ENCODE measurements at regions not wholly inside any gene's neighbourhood (a gene's known extent, or its start where the extent isn't known, plus 50 kb on each side); places are given as distances from the start of the nearest gene placed in this dataset.

DNA sequence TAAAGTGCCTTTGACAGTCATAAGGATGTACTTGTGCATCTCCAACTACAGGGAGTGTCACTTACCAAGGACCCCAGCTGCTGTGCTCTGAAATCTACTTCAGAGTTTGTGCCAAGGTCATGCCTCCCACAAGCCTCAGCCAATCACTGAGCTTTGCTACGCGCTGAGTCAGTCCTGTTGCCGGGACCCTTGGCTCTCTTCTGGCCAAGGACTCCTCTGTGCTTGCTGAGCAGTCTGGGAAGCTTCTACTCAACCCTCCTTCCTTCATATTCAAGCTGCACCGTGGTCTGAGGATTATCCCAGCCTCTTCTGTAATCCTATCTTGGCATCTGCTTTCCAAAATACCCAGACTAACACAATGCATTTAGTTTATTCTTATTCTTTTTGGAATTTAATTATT, 398.9 kb upstream of the FANCL start:
- DNase-seq (ENCODE audit: low spot score), result no peak
- no peak overlapping the region for H3K4me3 Mint-ChIP-seq
- no peaks in the 10 kb centered on the region for H3K4me1 Mint-ChIP-seq (ENCODE audit: low read depth in 2 of 2)
- no peaks in the 10 kb centered on the region for H3K36me3 Mint-ChIP-seq
- no peak overlapping the region for H3K27ac Mint-ChIP-seq
- ATAC-seq, result no peak
- H3K27me3 Mint-ChIP-seq, result no peaks in the 10 kb centered on the region
- no peaks in the 10 kb centered on the region for H3K9me3 Mint-ChIP-seq

DNA sequence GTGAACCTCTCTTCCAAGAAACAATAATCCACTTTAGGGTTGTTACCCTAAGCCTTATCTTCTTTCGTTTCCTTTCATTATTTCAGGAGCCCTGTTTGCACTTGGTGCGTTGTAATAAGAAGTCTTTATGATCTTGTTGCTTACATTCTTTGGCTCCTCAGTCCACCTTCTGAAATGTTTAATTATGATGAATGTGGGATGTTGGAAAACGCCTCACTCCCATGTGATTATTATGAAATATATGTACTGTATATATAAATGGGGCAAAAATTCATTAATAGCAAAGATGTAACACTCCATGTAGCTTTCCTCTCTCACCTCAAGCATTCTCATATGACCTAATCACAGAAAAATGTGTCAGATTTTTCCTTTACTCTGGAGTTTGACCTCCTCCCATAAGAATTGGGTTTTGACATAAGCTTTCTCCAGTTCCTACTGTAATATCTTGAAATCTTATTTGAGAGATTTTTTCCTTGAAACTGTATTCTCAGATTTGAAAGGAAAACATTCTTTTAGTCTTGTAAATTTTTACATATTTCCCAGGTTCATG, 397.2 kb upstream of the FANCL start:
- H3K9me3 Mint-ChIP-seq, result no peaks in the 10 kb centered on the region
- no peak for DNase-seq (ENCODE audit: low spot score)
- H3K27ac Mint-ChIP-seq, result no peak overlapping the region
- H3K36me3 Mint-ChIP-seq, result no peaks in the 10 kb centered on the region
- ATAC-seq, result no peak
- no peaks in the 10 kb centered on the region for H3K4me1 Mint-ChIP-seq (ENCODE audit: low read depth in 2 of 2)
- H3K27me3 Mint-ChIP-seq, result no peaks in the 10 kb centered on the region
- no peak overlapping the region for H3K4me3 Mint-ChIP-seq

DNA sequence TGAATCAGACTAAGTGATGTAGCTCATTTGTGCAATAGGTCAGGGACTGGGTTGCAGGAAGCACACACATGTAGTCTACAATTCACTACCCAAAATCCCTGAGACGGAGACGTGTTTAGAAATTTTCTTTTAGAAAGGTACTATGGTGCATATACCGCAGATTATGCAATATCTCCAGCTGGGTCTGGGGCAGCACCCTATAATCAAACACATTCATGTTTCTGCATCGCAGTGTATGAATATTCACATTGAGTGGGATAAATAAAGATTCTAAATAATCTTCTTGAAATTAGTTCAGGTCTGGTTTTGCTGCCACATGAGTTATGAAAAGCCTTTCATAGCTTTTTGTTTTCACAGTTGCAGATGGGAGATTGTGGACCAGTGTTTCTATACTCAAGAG, 395.7 kb upstream of the FANCL start:
- no peaks in the 10 kb centered on the region for H3K4me1 Mint-ChIP-seq (ENCODE audit: low read depth in 2 of 2)
- no peak for DNase-seq (ENCODE audit: low spot score)
- H3K9me3 Mint-ChIP-seq, result no peaks in the 10 kb centered on the region
- no peaks in the 10 kb centered on the region for H3K36me3 Mint-ChIP-seq
- peaks cover 0 to 2% of the 10 kb centered on the region in 2 donors for H3K27me3 Mint-ChIP-seq
- no peak overlapping the region for H3K27ac Mint-ChIP-seq
- no peak overlapping the region for H3K4me3 Mint-ChIP-seq
- no peak for ATAC-seq

DNA sequence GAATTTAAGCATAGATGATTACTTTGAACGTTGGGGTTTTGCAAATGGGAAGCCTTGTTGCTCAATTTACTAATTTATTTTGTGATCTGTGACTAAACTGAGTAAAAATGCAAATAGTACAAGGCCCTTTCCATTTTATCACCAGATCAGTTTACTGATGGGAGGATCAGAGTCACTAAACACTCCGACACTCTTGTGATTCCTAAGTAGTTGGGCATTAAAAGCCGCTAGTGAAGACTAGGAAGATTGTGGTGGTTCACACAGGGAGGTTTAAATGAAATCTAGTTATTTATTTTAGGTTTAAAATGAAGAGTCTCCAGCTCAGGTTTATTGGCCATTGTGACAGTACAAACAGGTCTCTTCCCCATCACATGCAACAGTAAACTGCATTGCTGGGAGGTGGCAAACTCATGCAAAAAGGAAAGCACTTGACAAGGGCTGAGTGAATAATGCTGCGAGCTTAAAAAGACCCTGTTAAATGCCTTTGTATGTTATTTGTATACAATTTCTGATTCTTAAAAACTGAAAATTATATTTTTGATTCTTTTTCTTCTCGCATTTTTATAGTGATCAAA, 394.8 kb upstream of the FANCL start:
- Mint-ChIP-seq H3K36me3 (no peaks in the 10 kb centered on the region), H3K4me1 (ENCODE audit: low read depth in 2 of 2) (no peaks in the 10 kb centered on the region), H3K27ac (no peak overlapping the region), H3K4me3 (no peak overlapping the region), H3K9me3 (no peaks in the 10 kb centered on the region), H3K27me3 (peaks cover 0 to 5% of the 10 kb centered on the region in 2 donors)
- no peak for ATAC-seq
- DNase-seq (ENCODE audit: low spot score), result no peak

DNA sequence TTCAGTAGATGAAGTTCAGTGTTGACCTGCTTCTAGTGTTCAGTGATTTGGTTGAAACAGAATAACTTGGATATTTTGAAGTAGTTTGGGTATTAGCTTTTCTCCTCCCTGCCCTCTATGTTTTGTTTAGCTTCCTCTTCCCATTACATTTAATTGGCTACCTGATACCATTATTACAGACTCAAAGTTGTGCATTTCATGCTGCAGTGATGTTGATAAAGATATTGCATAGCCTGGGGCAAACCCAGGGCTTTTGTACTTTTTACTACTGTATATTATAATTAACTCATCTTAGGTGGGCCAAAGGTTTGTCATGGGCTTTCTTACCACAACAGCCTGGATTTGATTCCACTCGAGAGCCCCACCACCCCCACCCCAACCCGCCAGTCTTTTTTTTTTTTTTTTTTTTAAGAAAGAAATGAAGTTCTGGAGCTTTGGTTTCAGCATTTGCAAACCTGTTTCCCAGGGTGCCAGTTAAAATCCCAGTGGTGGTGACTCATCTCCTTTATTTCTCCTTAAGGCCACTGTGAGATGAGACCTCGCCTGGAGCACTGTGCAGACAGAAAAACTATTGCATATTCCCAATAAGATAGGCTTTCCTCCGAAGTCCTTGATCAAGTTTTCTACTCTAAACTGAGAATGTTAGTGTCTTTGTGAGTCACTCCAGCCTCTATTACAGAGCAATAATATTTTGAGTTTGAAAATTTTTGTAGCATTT, 393.7 kb upstream of the FANCL start:
- Mint-ChIP-seq H3K9me3 (no peaks in the 10 kb centered on the region), H3K4me1 (ENCODE audit: low read depth in 2 of 2) (no peaks in the 10 kb centered on the region), H3K4me3 (no peak overlapping the region), H3K27ac (no peak overlapping the region), H3K27me3 (peaks cover 0 to 5% of the 10 kb centered on the region in 2 donors), H3K36me3 (no peaks in the 10 kb centered on the region)
- ATAC-seq, result no peak
- DNase-seq (ENCODE audit: low spot score), result no peak

DNA sequence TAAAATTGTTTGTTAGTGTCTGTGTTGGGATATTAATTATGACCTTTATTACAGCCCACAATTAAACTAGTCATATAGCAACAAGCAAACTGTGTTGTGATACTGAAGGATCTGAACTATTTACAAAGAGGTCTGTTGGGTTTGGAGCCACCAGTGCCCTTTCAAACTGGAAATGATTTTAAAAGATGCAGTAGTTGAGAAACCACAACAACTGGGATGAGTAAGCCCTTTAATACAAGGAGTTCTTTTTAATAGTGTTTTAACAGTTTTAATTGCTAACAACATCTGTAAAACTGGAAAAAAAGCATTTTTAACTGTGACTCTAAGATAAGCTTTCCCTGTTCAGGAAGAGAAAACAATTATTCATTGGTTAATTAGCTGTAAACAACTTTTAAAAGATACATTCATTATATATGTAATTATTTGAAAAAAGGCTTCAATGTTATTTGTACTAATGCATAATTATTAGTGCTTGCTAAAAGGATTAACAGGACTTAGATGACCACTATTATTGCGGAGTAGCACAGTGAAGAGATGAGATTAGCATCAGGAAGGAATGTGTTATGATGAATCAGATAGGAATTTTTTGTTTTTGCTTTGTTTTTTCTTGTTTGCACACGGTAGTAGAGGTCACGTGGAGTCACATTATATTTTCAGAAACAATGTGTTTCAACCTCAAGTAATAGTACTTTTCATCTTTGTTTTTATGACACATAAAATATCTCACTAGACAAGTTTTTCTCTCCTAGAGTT, 392.7 kb upstream of the FANCL start:
- H3K27me3 Mint-ChIP-seq, result peaks cover 2 to 5% of the 10 kb centered on the region in 2 donors
- no peaks in the 10 kb centered on the region for H3K9me3 Mint-ChIP-seq
- ATAC-seq (no peak), DNase-seq (ENCODE audit: low spot score) (no peak)
- H3K4me3 Mint-ChIP-seq, result no peak overlapping the region
- H3K36me3 Mint-ChIP-seq, result no peaks in the 10 kb centered on the region
- no peaks in the 10 kb centered on the region for H3K4me1 Mint-ChIP-seq (ENCODE audit: low read depth in 2 of 2)
- no peak overlapping the region for H3K27ac Mint-ChIP-seq

DNA sequence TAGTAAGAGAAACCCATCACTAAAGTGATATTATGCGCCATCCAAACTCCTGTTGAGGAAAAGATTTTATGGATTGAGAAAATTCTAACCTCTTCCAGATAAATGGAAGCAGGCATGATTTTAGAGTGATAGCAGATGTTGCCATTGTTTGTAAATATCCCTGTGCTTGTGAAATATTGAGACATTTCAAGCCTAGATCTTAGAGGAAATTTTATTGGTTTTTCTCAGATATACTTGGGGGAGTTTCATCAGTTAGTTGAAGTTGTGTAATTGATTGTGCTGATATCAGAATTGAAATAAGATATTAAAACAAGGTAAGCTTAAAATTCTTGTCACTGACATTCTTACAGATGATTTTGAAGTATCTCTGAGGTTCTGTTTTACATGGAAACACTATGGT, 390.9 kb upstream of the FANCL start:
- Mint-ChIP-seq H3K27ac (no peak overlapping the region), H3K4me1 (ENCODE audit: low read depth in 2 of 2) (no peaks in the 10 kb centered on the region), H3K4me3 (no peak overlapping the region), H3K27me3 (peaks cover 2 to 5% of the 10 kb centered on the region in 2 donors), H3K9me3 (no peaks in the 10 kb centered on the region), H3K36me3 (no peaks in the 10 kb centered on the region)
- DNase-seq (ENCODE audit: low spot score) (no peak), ATAC-seq (no peak)

DNA sequence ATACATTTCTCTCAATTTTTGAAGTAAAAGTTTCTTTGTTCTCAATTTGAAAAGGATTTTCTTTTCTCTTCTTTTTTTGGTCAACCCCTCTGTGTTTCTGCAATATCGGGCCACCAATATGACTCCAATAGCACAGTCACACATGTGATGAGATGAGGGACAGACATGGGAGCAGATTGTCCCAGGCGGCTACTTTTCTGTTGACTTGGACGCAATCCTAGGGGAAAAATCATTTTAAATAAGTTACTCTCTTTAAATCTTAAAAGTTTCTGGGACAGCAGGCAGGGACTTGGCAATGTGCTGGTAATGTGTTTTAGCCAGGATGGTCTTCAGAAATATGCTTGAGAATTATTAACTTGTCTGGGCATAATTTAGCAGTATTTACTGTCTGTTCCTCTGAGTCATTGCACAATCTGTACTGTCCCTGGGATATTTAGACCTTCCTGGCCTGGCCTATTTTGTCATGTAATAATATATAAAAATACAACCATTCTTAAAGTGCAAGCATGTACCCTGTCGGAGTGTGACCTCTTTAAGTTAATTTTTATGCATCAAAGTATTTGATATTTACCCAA, 388.5 kb upstream of the FANCL start:
- no peak for ATAC-seq
- no peak for DNase-seq (ENCODE audit: low spot score)
- Mint-ChIP-seq H3K27ac (no peak overlapping the region), H3K4me3 (no peak overlapping the region), H3K4me1 (ENCODE audit: low read depth in 2 of 2) (no peaks in the 10 kb centered on the region), H3K27me3 (peaks cover 2 to 5% of the 10 kb centered on the region in 2 donors), H3K36me3 (no peaks in the 10 kb centered on the region), H3K9me3 (peaks cover 2% of the 10 kb centered on the region)

DNA sequence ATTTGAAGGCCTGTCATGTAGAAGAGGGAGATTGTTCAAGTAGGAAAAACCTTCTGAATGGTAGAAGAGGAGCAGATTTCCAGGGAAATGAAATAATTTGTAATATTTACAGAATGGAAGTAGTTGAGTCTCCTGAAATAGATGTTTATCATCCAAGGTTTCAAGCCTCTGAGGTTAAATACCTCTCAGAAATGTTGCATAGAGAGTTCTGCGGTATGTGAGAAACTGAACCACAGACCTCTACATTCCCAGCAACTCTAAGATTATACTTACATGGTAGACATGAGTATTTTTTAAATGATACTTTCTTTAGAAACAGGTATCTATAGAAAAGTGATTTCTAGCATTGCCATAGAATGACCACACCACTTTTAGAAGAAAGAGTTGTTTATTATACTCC, 379.8 kb upstream of the FANCL start:
- H3K9me3 Mint-ChIP-seq, result peaks cover 2% of the 10 kb centered on the region
- H3K4me1 Mint-ChIP-seq (ENCODE audit: low read depth in 2 of 2), result no peaks in the 10 kb centered on the region
- no peaks in the 10 kb centered on the region for H3K36me3 Mint-ChIP-seq
- H3K27ac Mint-ChIP-seq, result no peak overlapping the region
- H3K4me3 Mint-ChIP-seq, result no peak overlapping the region
- DNase-seq (ENCODE audit: low spot score), result no peak
- no peak for ATAC-seq
- H3K27me3 Mint-ChIP-seq, result no peaks in the 10 kb centered on the region

DNA sequence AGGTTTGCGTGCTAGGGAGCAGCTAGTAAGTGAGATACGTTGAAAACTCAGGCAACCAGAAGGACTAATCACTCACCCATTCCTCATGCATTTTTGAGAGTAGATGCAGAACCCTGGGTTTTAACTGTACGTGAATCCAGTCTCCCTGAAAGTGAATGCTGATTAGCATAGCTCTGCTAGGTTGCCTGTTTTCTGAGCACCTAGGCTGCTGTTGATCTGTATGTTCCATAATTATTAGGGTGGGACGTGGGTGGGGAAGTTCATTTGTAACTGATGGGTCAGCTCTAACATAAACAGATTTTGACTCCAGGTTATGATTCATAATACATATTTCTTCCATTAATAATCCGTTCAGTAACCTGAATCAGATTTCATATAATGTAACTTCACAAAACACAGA, 379.0 kb upstream of the FANCL start:
- H3K27me3 Mint-ChIP-seq, result no peaks in the 10 kb centered on the region
- no peak for ATAC-seq
- H3K4me3 Mint-ChIP-seq, result no peak overlapping the region
- H3K4me1 Mint-ChIP-seq (ENCODE audit: low read depth in 2 of 2), result no peaks in the 10 kb centered on the region
- H3K36me3 Mint-ChIP-seq, result no peaks in the 10 kb centered on the region
- no peak for DNase-seq (ENCODE audit: low spot score)
- H3K27ac Mint-ChIP-seq, result no peak overlapping the region
- peaks cover 2% of the 10 kb centered on the region for H3K9me3 Mint-ChIP-seq

DNA sequence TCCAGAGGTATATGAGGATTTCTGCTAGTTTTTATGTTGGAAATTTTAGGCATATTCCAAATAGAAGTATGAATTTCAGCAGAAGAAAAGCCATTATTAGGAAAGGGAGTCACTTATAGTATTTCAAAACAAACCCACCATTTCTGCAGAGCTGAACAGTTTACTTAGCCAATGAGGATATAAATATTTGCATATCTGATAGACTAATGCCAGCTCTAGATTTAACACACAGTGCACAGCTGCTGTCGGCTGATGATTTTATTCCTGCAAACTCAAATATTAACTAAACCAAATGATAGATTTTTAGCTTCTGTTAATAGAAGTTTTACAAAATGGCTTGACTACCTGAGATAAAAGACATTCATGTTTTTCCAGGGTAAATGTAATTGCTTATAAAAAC, 375.8 kb upstream of the FANCL start:
- H3K27ac Mint-ChIP-seq, result no peak overlapping the region
- no peak for DNase-seq (ENCODE audit: low spot score)
- no peaks in the 10 kb centered on the region for H3K36me3 Mint-ChIP-seq
- no peak overlapping the region for H3K4me3 Mint-ChIP-seq
- no peaks in the 10 kb centered on the region for H3K4me1 Mint-ChIP-seq (ENCODE audit: low read depth in 2 of 2)
- no peaks in the 10 kb centered on the region for H3K9me3 Mint-ChIP-seq
- ATAC-seq, result no peak
- no peaks in the 10 kb centered on the region for H3K27me3 Mint-ChIP-seq

DNA sequence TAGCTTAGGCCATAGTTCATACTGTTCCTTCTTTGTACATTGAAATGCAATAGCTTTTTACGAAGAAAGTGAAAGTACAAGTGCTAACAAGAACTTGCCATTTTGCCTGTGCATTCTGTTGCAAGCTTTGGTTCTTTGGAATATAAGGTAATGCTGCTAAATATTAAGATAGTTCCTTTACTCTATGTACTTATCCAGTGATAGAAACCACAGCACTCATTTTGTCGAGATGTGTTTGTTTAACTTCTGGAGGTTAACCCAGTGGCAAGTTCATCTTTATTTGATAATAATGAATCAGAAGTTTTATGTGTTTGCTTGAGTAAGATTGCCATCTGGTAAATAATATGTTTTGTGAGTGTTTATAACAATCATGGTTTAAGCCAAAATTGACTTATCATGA, 373.1 kb upstream of the FANCL start:
- no peak overlapping the region for H3K27ac Mint-ChIP-seq
- DNase-seq (ENCODE audit: low spot score), result no peak

DNA sequence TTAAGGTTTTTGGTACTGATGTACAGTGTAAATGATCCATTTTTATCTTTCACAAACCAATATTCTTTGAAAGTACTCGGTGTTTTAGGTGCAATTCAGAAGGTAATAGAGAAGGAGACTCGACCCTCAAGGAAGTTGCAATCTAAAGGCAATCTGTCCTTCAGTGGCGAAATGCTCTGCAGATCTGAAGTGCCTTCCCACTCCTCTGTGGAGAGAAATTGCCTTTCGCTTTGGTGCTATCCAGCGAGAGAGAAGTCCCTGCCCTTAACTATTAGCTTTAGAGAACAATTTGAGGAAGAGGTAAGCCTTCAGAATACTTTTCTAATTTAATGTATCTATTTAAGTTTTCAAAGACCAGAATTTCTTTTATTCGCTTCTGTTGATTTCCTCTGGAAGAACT, 371.8 kb upstream of the FANCL start:
- Mint-ChIP-seq H3K4me3 (no peak overlapping the region), H3K27me3 (peaks cover 0 to 13% of the 10 kb centered on the region in 2 donors), H3K4me1 (ENCODE audit: low read depth in 2 of 2) (no peaks in the 10 kb centered on the region), H3K27ac (no peak overlapping the region), H3K9me3 (no peaks in the 10 kb centered on the region), H3K36me3 (no peaks in the 10 kb centered on the region)
- ATAC-seq (no peak), DNase-seq (ENCODE audit: low spot score) (no peak)

More for the DNA sequence above, 373.1 kb upstream of the FANCL start:
- peak overlapping the region; percentile 12 for H3K4me3 Mint-ChIP-seq
- H3K9me3 Mint-ChIP-seq, result no peaks in the 10 kb centered on the region
- no peaks in the 10 kb centered on the region for H3K4me1 Mint-ChIP-seq (ENCODE audit: low read depth in 2 of 2)
- no peak for ATAC-seq
- H3K36me3 Mint-ChIP-seq, result no peaks in the 10 kb centered on the region
- peaks cover 0 to 13% of the 10 kb centered on the region in 2 donors for H3K27me3 Mint-ChIP-seq

DNA sequence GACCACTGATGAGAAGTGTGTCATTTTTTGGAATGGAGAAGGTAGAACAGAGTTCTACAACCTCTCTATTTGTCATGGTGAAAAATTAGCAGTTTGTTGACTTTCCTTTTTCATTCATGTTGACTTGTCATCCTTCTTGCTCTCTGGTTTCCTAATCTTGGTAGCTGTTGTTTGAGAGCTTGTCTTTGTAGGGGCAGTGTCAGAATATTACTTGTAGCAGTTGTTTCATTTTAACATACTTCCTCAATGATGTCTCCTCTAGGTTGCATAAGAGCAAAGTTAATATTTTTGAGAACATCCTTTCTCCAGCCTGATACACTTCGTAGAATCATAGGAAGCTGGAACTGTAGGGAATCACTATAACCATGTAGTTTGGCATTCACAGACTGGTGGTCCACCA, 368.2 kb upstream of the FANCL start:
- DNase-seq (ENCODE audit: low spot score) (no peak), ATAC-seq (no peak)
- no peaks in the 10 kb centered on the region for H3K36me3 Mint-ChIP-seq
- peaks cover 4 to 19% of the 10 kb centered on the region in 2 donors for H3K27me3 Mint-ChIP-seq
- H3K4me1 Mint-ChIP-seq (ENCODE audit: low read depth in 2 of 2), result no peaks in the 10 kb centered on the region
- no peak overlapping the region for H3K4me3 Mint-ChIP-seq
- H3K27ac Mint-ChIP-seq, result no peak overlapping the region
- no peaks in the 10 kb centered on the region for H3K9me3 Mint-ChIP-seq

Measured in natural killer cell treated with Interleukin-12 subunit alpha and Interleukin-12 subunit beta and Interleukin-15 and Interleukin-18, amount 100 ng/mL, for 72 hours (primary cell).